Gastroesophageal sphincter (tissue), 4 donors: ENCODE measurements at regions not wholly inside any gene's neighbourhood (a gene's known extent, or its start where the extent isn't known, plus 50 kb on each side); places are given as distances from the start of the nearest gene placed in this dataset.

Experiments
- ATAC-seq: fragments of 150-250 bp; one replicate; pipeline ENCODE4 v1.9.1; 2016; ENCODE audit warnings: mild to moderate bottlenecking, moderate library complexity
- H3K27ac ChIP-seq, 4 donors: fragments of 200-600 bp; sonication (generic) in 3 of 4; 1 replicate in 3 of 4; 2 replicates in 1 of 4; pipeline ENCODE4 v1.5.1; 2016 to 2019
- H3K27me3 ChIP-seq: fragments of 200-600 bp; sonication (generic); one replicate; pipeline ENCODE4 v1.5.1; 2019
- H3K36me3 ChIP-seq, 2 donors: fragments of 200-600 bp; sonication (generic); one replicate each; pipeline ENCODE4 v1.5.1; 2019; ENCODE audit warnings: control low read depth in 1 of 2
- H3K4me1 ChIP-seq, 3 donors: fragments of 200-600 bp; sonication (generic); 1 replicate in 2 of 3; 2 replicates in 1 of 3; pipeline ENCODE4 v1.5.1; 2016 to 2019; ENCODE audit warnings: control low read depth in 2 of 3
- H3K4me3 ChIP-seq, 2 donors: fragments of 200-600 bp; sonication (generic); one replicate each; pipeline ENCODE4 v1.5.1; 2019; ENCODE audit warnings: mild to moderate bottlenecking in 1 of 2, moderate library complexity in 1 of 2
- H3K9me3 ChIP-seq, 3 donors: fragments of 200-600 bp; sonication (generic); one replicate each; pipeline ENCODE4 v1.5.1; 2017 to 2019; ENCODE audit warnings: control low read depth in 2 of 3
- CTCF ChIP-seq, 4 experiments: fragments of 200-600 bp in 2 of 4; fragments of 450-650 bp in 2 of 4; sonication (generic) in 1 of 4; IDR thresholded peaks; one replicate each; pipeline ENCODE4 v1.5.1; 2017 to 2019; ENCODE audit warnings: antibody characterized with exemption in 4 of 4, mild to moderate bottlenecking in 2 of 4, moderate library complexity in 2 of 4
- EP300 ChIP-seq: sonication (generic); formaldehyde crosslinking; IDR thresholded peaks from one replicate; pipeline ENCODE4 v1.6.1; 2017; ENCODE audit warnings: antibody characterized with exemption, mild to moderate bottlenecking
- POLR2A ChIP-seq, 2 donors: fragments of 450-650 bp; IDR thresholded peaks; one replicate each; pipeline ENCODE4 v1.6.1; 2017; ENCODE audit warnings: antibody characterized with exemption in 2 of 2, mild to moderate bottlenecking in 2 of 2, moderate library complexity in 1 of 2
- POLR2AphosphoS5 ChIP-seq: sonication (generic); formaldehyde crosslinking; IDR thresholded peaks from one replicate; pipeline ENCODE4 v1.6.1; 2017; ENCODE audit warnings: antibody characterized with exemption
- WGBS, 2 donors: methylation state at CpG; one replicate each; pipeline ENCODE4 v1.1.5; 2018; ENCODE audit warnings: low coverage in 1 of 2; 5-methylcytosine and 5-hydroxymethylcytosine counted together

- Histone ChIP-seq H3K36me3 (no peaks in the 10 kb centered on the region), H3K27ac (no peak overlapping the region), H3K4me3 (no peak overlapping the region), H3K9me3 (peaks cover 0 to 25% (median 0%) of the 10 kb centered on the region in 3 donors), H3K27me3 (no peaks in the 10 kb centered on the region), H3K4me1 (no peaks in the 10 kb centered on the region)
- 91 to 95% methylated on average over 5 to 6 of the region's 6 CpGs for WGBS, 2 donors
- TF ChIP-seq EP300 = no peak
- no peak for TF ChIP-seq POLR2AphosphoS5
- no peak for TF ChIP-seq POLR2A (IDR thresholded peaks at IDR 0.05)
- TF ChIP-seq CTCF (IDR thresholded peaks at IDR 0.05) = no peak
- no peak for ATAC-seq
Observed at GRCh38 chr12:114917307-114917706, 233.3 kb upstream of the TBX3 start.

GRCh38 chr12:114916541-114916940 is 232.6 kb upstream of the TBX3 start:
- ATAC-seq = no peak
- no peak for TF ChIP-seq POLR2A (IDR thresholded peaks at IDR 0.05)
- no peak for TF ChIP-seq POLR2AphosphoS5
- TF ChIP-seq CTCF (IDR thresholded peaks at IDR 0.05) = no peak
- TF ChIP-seq EP300 = no peak
- H3K36me3 ChIP-seq = no peaks in the 10 kb centered on the region
- H3K4me3 ChIP-seq = no peak overlapping the region
- H3K9me3 ChIP-seq = peaks cover 0 to 20% (median 0%) of the 10 kb centered on the region in 3 donors
- H3K27me3 ChIP-seq = no peaks in the 10 kb centered on the region
- H3K4me1 ChIP-seq = no peaks in the 10 kb centered on the region
- no peak overlapping the region for H3K27ac ChIP-seq
- 70 to 73% methylated on average over 4 to 9 of the region's 12 CpGs for WGBS, 2 donors

DNA sequence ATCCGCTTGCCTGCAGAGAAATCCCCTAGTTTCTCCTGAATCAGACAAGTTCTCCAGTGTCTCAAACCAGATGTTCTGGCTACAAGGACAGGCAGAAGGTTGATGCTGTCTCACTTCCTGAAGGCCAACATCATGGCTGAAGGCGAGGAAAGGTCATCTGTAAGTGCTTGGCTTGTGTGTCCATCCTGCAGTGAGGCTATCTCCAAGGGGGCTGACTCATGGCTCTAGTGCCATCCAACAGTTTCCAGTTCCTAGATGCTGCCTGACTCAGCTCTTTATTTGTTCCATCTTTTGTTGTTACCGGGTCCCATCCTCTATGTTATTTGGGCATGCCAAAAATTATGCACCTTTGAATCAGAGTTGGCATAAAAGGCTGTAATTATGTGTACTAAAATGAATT is 232.1 kb upstream of the TBX3 start:
- Histone ChIP-seq H3K27ac (no peak overlapping the region), H3K36me3 (no peaks in the 10 kb centered on the region), H3K4me1 (no peaks in the 10 kb centered on the region), H3K9me3 (peaks cover 0 to 17% (median 0%) of the 10 kb centered on the region in 3 donors), H3K4me3 (no peak overlapping the region), H3K27me3 (no peaks in the 10 kb centered on the region)
- TF ChIP-seq POLR2AphosphoS5 = no peak
- TF ChIP-seq CTCF (IDR thresholded peaks at IDR 0.05) = no peak
- no peak for TF ChIP-seq POLR2A (IDR thresholded peaks at IDR 0.05)
- no peak for TF ChIP-seq EP300
- ATAC-seq = no peak
- 76 to 85% methylated on average over 2 to 3 of the region's 3 CpGs for WGBS, 2 donors

- Histone ChIP-seq H3K27ac (no peak overlapping the region), H3K4me3 (no peak overlapping the region), H3K27me3 (no peaks in the 10 kb centered on the region), H3K9me3 (peaks cover 0 to 17% (median 0%) of the 10 kb centered on the region in 3 donors), H3K36me3 (no peaks in the 10 kb centered on the region), H3K4me1 (no peaks in the 10 kb centered on the region)
- 64 to 80% methylated on average over 1 to 4 of the region's 10 CpGs for WGBS, 2 donors
- no peak for TF ChIP-seq CTCF (IDR thresholded peaks at IDR 0.05)
- TF ChIP-seq POLR2A (IDR thresholded peaks at IDR 0.05) = no peak
- TF ChIP-seq POLR2AphosphoS5 = no peak
- no peak for TF ChIP-seq EP300
- no peak for ATAC-seq
Observed at GRCh38 chr12:114913871-114914801, 230.2 kb upstream of the TBX3 start.

GRCh38 chr12:114912811-114913210 is 228.8 kb upstream of the TBX3 start:
- no peaks in the 10 kb centered on the region for H3K4me1 ChIP-seq

More at GRCh38 chr12:114912811-114913210, 228.8 kb upstream of the TBX3 start:
- Histone ChIP-seq H3K36me3 (no peaks in the 10 kb centered on the region), H3K9me3 (peaks cover 0 to 4% (median 0%) of the 10 kb centered on the region in 3 donors), H3K27me3 (no peaks in the 10 kb centered on the region), H3K27ac (no peak overlapping the region), H3K4me3 (no peak overlapping the region)
- 67 to 75% methylated on average over 1 of the region's 1 CpG for WGBS, 2 donors
- no peak for ATAC-seq
- TF ChIP-seq CTCF (IDR thresholded peaks at IDR 0.05) (no peak), EP300 (no peak), POLR2AphosphoS5 (no peak), POLR2A (IDR thresholded peaks at IDR 0.05) (no peak)
